ENCODE measurements at regions not wholly inside any gene's neighbourhood (a gene's known extent, or its start where the extent isn't known, plus 50 kb on each side); places are given as distances from the start of the nearest gene placed in this dataset.

- DNase-seq (ENCODE audit: low read depth in 2 of 2) = no peak
Observed at GRCh38 chr16:50419116-50419515, 50.3 kb upstream of the BRD7 start.

Measured in dermis microvascular lymphatic vessel endothelial cell (primary cell).